ENCODE measurements at regions not wholly inside any gene's neighbourhood (a gene's known extent, or its start where the extent isn't known, plus 50 kb on each side); places are given as distances from the start of the nearest gene placed in this dataset.

DNA sequence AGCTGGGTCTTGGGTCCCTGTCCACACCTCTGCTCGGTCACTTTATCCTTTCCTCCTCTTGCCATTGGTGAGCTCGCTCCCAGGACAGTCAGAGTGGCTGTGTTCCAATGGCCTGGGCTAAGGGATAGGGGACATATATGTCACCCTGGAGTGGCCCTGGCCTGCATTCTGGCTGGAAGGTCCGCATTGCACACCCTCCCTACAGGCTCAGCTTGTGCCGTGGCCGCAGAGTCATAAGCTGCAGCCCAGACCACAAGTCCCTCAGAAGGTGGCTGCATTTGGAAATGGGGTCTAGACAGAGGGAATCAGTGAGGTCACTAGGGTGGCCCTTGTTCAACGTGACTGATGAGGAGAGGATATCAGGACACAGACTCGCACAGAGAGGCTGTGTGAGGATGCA lies 363.8 kb upstream of the SHH start:
- 94% methylated on average over 7 of the region's 7 CpGs for WGBS
- no peak overlapping the region for H3K9ac ChIP-seq (ENCODE audit: low read depth in 1 of 2, low read length in 2 of 2)
- H3K4me3 ChIP-seq (ENCODE audit: low read depth in 1 of 3, low read length in 3 of 3) = no peak overlapping the region
- no peaks in the 10 kb centered on the region for H3K27me3 ChIP-seq (ENCODE audit: control insufficient read depth in 4 of 4, insufficient read depth in 4 of 4, low read length in 3 of 4)
- no peaks in the 10 kb centered on the region for H3K36me3 ChIP-seq (ENCODE audit: control insufficient read depth in 4 of 4, insufficient read depth in 3 of 4, low read depth in 1 of 4, low read length in 3 of 4)
- H3K27ac ChIP-seq (ENCODE audit: low read depth in 1 of 2, low read length in 2 of 2) = no peak overlapping the region
- DNase-seq (ENCODE audit: low spot score) = no peak
- H3K4me1 ChIP-seq (ENCODE audit: control insufficient read depth in 4 of 4, insufficient read depth in 4 of 4, low read length in 3 of 4) = no peaks in the 10 kb centered on the region
- TF ChIP-seq HNF4A (conservative IDR thresholded peaks at IDR 0.05) (no peak), TAF1 (conservative IDR thresholded peaks at IDR 0.05) (no peak), GABPA (IDR thresholded peaks at IDR 0.05 in 1 of 2, conservative IDR thresholded peaks at IDR 0.05 in 1 of 2) (no peak), FOXA2 (IDR thresholded peaks at IDR 0.05) (no peak), NR2F2 (IDR thresholded peaks at IDR 0.05) (no peak), HNF4G (IDR thresholded peaks at IDR 0.05) (no peak), JUND (IDR thresholded peaks at IDR 0.05) (no peak), SP1 (IDR thresholded peaks at IDR 0.05) (no peak), RAD21 (IDR thresholded peaks at IDR 0.05) (no peak), EGR1 (IDR thresholded peaks at IDR 0.05; ENCODE audit: low read depth in 2 of 2) (no peak), FOXA1 (IDR thresholded peaks at IDR 0.05) (no peak)
- TF ChIP-seq, protein P1, sequence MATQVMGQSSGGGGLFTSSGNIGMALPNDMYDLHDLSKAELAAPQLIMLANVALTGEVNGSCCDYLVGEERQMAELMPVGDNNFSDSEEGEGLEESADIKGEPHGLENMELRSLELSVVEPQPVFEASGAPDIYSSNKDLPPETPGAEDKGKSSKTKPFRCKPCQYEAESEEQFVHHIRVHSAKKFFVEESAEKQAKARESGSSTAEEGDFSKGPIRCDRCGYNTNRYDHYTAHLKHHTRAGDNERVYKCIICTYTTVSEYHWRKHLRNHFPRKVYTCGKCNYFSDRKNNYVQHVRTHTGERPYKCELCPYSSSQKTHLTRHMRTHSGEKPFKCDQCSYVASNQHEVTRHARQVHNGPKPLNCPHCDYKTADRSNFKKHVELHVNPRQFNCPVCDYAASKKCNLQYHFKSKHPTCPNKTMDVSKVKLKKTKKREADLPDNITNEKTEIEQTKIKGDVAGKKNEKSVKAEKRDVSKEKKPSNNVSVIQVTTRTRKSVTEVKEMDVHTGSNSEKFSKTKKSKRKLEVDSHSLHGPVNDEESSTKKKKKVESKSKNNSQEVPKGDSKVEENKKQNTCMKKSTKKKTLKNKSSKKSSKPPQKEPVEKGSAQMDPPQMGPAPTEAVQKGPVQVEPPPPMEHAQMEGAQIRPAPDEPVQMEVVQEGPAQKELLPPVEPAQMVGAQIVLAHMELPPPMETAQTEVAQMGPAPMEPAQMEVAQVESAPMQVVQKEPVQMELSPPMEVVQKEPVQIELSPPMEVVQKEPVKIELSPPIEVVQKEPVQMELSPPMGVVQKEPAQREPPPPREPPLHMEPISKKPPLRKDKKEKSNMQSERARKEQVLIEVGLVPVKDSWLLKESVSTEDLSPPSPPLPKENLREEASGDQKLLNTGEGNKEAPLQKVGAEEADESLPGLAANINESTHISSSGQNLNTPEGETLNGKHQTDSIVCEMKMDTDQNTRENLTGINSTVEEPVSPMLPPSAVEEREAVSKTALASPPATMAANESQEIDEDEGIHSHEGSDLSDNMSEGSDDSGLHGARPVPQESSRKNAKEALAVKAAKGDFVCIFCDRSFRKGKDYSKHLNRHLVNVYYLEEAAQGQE (IDR thresholded peaks at IDR 0.05) = no peak
- TF ChIP-seq, protein P2, sequence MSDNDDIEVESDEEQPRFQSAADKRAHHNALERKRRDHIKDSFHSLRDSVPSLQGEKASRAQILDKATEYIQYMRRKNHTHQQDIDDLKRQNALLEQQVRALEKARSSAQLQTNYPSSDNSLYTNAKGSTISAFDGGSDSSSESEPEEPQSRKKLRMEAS (IDR thresholded peaks at IDR 0.05) = no peak
- TF ChIP-seq, protein P3, sequence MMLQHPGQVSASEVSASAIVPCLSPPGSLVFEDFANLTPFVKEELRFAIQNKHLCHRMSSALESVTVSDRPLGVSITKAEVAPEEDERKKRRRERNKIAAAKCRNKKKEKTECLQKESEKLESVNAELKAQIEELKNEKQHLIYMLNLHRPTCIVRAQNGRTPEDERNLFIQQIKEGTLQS (IDR thresholded peaks at IDR 0.05) = no peak
- TF ChIP-seq, protein P4, sequence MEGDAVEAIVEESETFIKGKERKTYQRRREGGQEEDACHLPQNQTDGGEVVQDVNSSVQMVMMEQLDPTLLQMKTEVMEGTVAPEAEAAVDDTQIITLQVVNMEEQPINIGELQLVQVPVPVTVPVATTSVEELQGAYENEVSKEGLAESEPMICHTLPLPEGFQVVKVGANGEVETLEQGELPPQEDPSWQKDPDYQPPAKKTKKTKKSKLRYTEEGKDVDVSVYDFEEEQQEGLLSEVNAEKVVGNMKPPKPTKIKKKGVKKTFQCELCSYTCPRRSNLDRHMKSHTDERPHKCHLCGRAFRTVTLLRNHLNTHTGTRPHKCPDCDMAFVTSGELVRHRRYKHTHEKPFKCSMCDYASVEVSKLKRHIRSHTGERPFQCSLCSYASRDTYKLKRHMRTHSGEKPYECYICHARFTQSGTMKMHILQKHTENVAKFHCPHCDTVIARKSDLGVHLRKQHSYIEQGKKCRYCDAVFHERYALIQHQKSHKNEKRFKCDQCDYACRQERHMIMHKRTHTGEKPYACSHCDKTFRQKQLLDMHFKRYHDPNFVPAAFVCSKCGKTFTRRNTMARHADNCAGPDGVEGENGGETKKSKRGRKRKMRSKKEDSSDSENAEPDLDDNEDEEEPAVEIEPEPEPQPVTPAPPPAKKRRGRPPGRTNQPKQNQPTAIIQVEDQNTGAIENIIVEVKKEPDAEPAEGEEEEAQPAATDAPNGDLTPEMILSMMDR (IDR thresholded peaks at IDR 0.05; ENCODE audit: low read depth, low read length, missing input control) = no peak
- TF ChIP-seq, protein P5, sequence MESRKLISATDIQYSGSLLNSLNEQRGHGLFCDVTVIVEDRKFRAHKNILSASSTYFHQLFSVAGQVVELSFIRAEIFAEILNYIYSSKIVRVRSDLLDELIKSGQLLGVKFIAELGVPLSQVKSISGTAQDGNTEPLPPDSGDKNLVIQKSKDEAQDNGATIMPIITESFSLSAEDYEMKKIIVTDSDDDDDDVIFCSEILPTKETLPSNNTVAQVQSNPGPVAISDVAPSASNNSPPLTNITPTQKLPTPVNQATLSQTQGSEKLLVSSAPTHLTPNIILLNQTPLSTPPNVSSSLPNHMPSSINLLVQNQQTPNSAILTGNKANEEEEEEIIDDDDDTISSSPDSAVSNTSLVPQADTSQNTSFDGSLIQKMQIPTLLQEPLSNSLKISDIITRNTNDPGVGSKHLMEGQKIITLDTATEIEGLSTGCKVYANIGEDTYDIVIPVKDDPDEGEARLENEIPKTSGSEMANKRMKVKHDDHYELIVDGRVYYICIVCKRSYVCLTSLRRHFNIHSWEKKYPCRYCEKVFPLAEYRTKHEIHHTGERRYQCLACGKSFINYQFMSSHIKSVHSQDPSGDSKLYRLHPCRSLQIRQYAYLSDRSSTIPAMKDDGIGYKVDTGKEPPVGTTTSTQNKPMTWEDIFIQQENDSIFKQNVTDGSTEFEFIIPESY (IDR thresholded peaks at IDR 0.05) = no peak
- no peaks in the 10 kb centered on the region for H3K9me3 ChIP-seq (ENCODE audit: control insufficient read depth in 4 of 4, low read length in 3 of 4)

DNA sequence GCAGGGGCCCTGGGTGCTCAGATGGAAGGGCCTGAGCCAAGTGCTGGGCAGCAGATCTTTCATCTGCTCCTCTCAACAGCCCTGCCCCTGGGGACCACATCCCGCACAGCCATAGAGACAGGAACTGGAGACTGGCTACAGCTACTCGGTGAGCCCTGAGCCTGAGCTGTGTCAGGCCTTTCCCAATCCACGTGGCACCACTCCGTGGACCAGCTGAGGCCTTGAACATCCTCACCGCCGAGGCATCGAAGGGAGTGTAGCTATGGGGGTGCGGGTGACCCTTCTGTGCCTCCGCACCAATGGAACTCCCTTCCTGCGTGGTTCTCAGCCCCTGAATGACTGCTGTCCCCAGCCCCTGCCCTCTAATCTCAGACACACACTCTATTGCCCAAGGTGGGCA lies 362.7 kb upstream of the SHH start:
- no peak overlapping the region for H3K9ac ChIP-seq (ENCODE audit: low read depth in 1 of 2, low read length in 2 of 2)
- H3K4me3 ChIP-seq (ENCODE audit: low read depth in 1 of 3, low read length in 3 of 3) = no peak overlapping the region
- TF ChIP-seq SP1 (IDR thresholded peaks at IDR 0.05) (no peak), FOXA1 (IDR thresholded peaks at IDR 0.05) (no peak), TAF1 (conservative IDR thresholded peaks at IDR 0.05) (no peak), YY1 (IDR thresholded peaks at IDR 0.05) (no peak), HNF4A (conservative IDR thresholded peaks at IDR 0.05) (no peak), EGR1 (IDR thresholded peaks at IDR 0.05; ENCODE audit: low read depth in 2 of 2) (no peak), HNF4G (IDR thresholded peaks at IDR 0.05) (no peak), GABPA (IDR thresholded peaks at IDR 0.05 in 1 of 2, conservative IDR thresholded peaks at IDR 0.05 in 1 of 2) (no peak)
- TF ChIP-seq, protein P1 (IDR thresholded peaks at IDR 0.05) = no peak
- TF ChIP-seq, protein P3 (IDR thresholded peaks at IDR 0.05) = no peak
- 86% methylated on average over 10 of the region's 10 CpGs for WGBS
- H3K4me1 ChIP-seq (ENCODE audit: control insufficient read depth in 4 of 4, insufficient read depth in 4 of 4, low read length in 3 of 4) = no peaks in the 10 kb centered on the region
- no peaks in the 10 kb centered on the region for H3K27me3 ChIP-seq (ENCODE audit: control insufficient read depth in 4 of 4, insufficient read depth in 4 of 4, low read length in 3 of 4)
- DNase-seq (ENCODE audit: low spot score) = no peak
- H3K36me3 ChIP-seq (ENCODE audit: control insufficient read depth in 4 of 4, insufficient read depth in 3 of 4, low read depth in 1 of 4, low read length in 3 of 4) = no peaks in the 10 kb centered on the region
- H3K27ac ChIP-seq (ENCODE audit: low read depth in 1 of 2, low read length in 2 of 2) = no peak overlapping the region
- H3K9me3 ChIP-seq (ENCODE audit: control insufficient read depth in 4 of 4, low read length in 3 of 4) = no peaks in the 10 kb centered on the region
